ENCODE measurements at regions not wholly inside any gene's neighbourhood (a gene's known extent, or its start where the extent isn't known, plus 50 kb on each side); places are given as distances from the start of the nearest gene placed in this dataset.
A peak's percentile ranks its signal among the peaks of the same experiment; 100 is the strongest.

DNA sequence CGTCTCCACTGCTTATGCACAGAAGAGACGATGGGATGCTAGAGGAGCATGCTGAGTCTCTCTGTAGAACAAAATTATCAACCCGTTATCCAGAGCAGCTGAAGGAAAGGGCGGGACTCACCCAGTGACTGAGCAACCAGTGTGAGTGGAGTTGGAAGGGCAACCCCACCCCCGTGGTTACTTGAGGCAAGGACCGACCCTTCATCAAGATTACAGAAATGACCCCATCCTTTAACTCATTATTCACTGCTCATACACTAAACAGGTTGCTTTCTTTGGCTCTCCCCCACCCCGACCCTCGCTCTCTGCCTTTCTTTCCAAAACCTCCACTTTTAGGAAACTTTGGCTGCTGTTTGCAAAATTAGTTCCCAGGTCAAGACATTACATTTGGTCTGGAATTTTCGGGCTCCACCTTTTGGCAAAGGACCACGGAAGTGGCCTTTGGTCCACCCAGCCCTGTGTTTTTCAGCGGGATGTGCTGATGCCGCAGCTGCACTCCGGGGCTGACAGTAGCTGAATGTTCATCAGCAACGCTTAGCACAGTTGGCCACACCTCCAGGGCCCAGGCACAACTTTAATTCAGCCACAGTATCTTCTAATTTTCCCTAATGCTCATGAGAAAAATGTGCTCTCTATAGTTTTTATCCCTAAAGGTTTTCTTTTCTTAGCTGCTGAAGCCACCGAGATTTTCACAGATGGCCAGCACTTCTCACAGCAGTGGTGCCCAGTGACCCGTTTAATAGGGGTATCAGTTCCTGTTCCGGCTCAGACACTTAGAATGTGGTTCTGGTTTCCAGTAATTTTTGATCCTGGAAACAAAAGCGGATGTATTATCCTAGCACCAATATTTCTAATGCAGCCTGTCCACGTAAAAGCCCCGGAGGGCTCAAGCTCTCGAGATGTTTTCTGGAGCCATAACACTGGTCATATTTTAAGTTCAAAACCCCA lies 103.6 kb upstream of the NXT1 start:
- ATAC-seq, result no peak
- 59% methylated on average over 21 of the region's 21 CpGs for WGBS (ENCODE audit: missing lambda C conversion rate)
- ChIA-PET POLR2A (no interaction called here), CTCF (interaction anchor here (0.6 to 4.5 kb wide), 20 partner anchors 8 to 555 kb away, joined by 3 to 30 read pairs (median 6); no protein-coding TSS in a partner anchor)
- no peak for FAIRE-seq
- Histone ChIP-seq H3K4me1 (no peaks in the 10 kb centered on the region), H3K27ac (no peak overlapping the region), H3K9me3 (no peaks in the 10 kb centered on the region), H3K4me2 (no peak overlapping the region), H3K4me3 (no peak overlapping the region)
- DNase-seq (ENCODE audit: low read depth in 1 of 2, low spot score in 1 of 2), result no peak
- no peak for TF ChIP-seq HEYL (CRISPR knock-in tag; IDR thresholded peaks at IDR 0.05)
- no peak for TF ChIP-seq NPAS2 (CRISPR knock-in tag; IDR thresholded peaks at IDR 0.05; ENCODE audit: borderline replicate concordance)
- TF ChIP-seq, protein P1, sequence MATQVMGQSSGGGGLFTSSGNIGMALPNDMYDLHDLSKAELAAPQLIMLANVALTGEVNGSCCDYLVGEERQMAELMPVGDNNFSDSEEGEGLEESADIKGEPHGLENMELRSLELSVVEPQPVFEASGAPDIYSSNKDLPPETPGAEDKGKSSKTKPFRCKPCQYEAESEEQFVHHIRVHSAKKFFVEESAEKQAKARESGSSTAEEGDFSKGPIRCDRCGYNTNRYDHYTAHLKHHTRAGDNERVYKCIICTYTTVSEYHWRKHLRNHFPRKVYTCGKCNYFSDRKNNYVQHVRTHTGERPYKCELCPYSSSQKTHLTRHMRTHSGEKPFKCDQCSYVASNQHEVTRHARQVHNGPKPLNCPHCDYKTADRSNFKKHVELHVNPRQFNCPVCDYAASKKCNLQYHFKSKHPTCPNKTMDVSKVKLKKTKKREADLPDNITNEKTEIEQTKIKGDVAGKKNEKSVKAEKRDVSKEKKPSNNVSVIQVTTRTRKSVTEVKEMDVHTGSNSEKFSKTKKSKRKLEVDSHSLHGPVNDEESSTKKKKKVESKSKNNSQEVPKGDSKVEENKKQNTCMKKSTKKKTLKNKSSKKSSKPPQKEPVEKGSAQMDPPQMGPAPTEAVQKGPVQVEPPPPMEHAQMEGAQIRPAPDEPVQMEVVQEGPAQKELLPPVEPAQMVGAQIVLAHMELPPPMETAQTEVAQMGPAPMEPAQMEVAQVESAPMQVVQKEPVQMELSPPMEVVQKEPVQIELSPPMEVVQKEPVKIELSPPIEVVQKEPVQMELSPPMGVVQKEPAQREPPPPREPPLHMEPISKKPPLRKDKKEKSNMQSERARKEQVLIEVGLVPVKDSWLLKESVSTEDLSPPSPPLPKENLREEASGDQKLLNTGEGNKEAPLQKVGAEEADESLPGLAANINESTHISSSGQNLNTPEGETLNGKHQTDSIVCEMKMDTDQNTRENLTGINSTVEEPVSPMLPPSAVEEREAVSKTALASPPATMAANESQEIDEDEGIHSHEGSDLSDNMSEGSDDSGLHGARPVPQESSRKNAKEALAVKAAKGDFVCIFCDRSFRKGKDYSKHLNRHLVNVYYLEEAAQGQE (IDR thresholded peaks at IDR 0.05), result no peak
- no peak for TF ChIP-seq JUNB (IDR thresholded peaks at IDR 0.05)
- TF ChIP-seq, protein P2, sequence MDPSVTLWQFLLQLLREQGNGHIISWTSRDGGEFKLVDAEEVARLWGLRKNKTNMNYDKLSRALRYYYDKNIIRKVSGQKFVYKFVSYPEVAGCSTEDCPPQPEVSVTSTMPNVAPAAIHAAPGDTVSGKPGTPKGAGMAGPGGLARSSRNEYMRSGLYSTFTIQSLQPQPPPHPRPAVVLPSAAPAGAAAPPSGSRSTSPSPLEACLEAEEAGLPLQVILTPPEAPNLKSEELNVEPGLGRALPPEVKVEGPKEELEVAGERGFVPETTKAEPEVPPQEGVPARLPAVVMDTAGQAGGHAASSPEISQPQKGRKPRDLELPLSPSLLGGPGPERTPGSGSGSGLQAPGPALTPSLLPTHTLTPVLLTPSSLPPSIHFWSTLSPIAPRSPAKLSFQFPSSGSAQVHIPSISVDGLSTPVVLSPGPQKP (IDR thresholded peaks at IDR 0.05; ENCODE audit: low read depth, low read length), result no peak
- no peak for TF ChIP-seq CBX8 (IDR thresholded peaks at IDR 0.05)
- no peak for TF ChIP-seq TP53 (CRISPR knock-in tag; IDR thresholded peaks at IDR 0.05)
- TF ChIP-seq, protein P3, sequence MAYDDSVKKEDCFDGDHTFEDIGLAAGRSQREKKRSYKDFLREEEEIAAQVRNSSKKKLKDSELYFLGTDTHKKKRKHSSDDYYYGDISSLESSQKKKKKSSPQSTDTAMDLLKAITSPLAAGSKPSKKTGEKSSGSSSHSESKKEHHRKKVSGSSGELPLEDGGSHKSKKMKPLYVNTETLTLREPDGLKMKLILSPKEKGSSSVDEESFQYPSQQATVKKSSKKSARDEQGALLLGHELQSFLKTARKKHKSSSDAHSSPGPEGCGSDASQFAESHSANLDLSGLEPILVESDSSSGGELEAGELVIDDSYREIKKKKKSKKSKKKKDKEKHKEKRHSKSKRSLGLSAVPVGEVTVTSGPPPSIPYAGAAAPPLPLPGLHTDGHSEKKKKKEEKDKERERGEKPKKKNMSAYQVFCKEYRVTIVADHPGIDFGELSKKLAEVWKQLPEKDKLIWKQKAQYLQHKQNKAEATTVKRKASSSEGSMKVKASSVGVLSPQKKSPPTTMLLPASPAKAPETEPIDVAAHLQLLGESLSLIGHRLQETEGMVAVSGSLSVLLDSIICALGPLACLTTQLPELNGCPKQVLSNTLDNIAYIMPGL (CRISPR knock-in tag; IDR thresholded peaks at IDR 0.05; ENCODE audit: borderline replicate concordance), result no peak
- TF ChIP-seq ZNF302 (CRISPR knock-in tag; IDR thresholded peaks at IDR 0.05), result no peak
- no peak for TF ChIP-seq CHD4 (IDR thresholded peaks at IDR 0.05; ENCODE audit: borderline replicate concordance)
- TF ChIP-seq HOXB13 (CRISPR knock-in tag; IDR thresholded peaks at IDR 0.05; ENCODE audit: low read depth), result no peak

DNA sequence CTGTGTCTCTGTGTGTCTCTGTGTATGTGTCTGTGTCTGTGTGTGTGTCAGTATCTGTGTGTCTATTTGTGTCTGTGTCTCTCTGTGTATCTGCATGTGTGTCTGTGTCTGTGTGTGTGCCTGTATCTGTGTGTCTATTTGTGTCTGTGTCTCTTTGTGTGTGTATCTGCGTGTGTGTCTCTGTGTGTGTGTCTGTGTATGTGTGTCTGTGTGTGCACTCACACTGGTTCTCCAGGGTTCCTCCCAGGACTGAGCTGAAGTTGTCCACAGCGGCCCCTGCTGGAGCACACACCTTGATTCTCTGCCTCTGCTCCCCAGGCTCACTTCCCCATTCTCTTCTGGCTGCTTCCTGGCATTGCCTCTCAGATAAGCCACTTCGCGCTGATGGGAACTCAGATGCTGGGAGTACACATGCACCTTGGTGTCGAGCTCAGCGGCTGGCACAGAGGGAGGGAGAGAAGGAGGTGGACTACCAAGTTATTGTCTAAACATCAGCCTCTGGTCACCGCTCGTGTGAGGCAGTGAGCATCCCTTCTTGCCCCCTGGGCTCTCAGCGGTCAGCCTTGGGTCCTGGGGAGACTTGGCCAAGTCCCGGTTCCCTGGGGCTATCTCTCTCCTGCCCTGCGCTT lies 104.9 kb upstream of the NXT1 start:
- H3K27ac ChIP-seq, result peak overlapping the region in 1 of 2 experiments; percentile 34; a peak in 1 of 6 replicates
- H3K4me1 ChIP-seq, result no peaks in the 10 kb centered on the region
- TF ChIP-seq, protein P4, sequence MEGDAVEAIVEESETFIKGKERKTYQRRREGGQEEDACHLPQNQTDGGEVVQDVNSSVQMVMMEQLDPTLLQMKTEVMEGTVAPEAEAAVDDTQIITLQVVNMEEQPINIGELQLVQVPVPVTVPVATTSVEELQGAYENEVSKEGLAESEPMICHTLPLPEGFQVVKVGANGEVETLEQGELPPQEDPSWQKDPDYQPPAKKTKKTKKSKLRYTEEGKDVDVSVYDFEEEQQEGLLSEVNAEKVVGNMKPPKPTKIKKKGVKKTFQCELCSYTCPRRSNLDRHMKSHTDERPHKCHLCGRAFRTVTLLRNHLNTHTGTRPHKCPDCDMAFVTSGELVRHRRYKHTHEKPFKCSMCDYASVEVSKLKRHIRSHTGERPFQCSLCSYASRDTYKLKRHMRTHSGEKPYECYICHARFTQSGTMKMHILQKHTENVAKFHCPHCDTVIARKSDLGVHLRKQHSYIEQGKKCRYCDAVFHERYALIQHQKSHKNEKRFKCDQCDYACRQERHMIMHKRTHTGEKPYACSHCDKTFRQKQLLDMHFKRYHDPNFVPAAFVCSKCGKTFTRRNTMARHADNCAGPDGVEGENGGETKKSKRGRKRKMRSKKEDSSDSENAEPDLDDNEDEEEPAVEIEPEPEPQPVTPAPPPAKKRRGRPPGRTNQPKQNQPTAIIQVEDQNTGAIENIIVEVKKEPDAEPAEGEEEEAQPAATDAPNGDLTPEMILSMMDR (IDR thresholded peaks at IDR 0.05), result peak; percentile 71
- no peak for TF ChIP-seq RCOR1 (IDR thresholded peaks at IDR 0.05; ENCODE audit: low read depth, low read length)
- TF ChIP-seq, protein P5, sequence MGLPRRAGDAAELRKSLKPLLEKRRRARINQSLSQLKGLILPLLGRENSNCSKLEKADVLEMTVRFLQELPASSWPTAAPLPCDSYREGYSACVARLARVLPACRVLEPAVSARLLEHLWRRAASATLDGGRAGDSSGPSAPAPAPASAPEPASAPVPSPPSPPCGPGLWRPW (IDR thresholded peaks at IDR 0.05), result no peak
- TF ChIP-seq SMC3 (IDR thresholded peaks at IDR 0.05), result peak; percentile 74
- no peak for TF ChIP-seq JUNB (IDR thresholded peaks at IDR 0.05)
- no peak for TF ChIP-seq CBX8 (IDR thresholded peaks at IDR 0.05)
- TF ChIP-seq HOXB13 (CRISPR knock-in tag; IDR thresholded peaks at IDR 0.05; ENCODE audit: low read depth), result no peak
- TF ChIP-seq HOXA7 (CRISPR knock-in tag; IDR thresholded peaks at IDR 0.05), result no peak
- TF ChIP-seq RAD21 (conservative IDR thresholded peaks at IDR 0.05 in 1 of 2, IDR thresholded peaks at IDR 0.05 in 1 of 2), result peak; percentile 63 to 64
- ATAC-seq (peak; percentile 93 to 98), DNase-seq (ENCODE audit: low read depth in 1 of 2, low spot score in 1 of 2) (peak; percentile 65 to 75), FAIRE-seq (no peak)
- ChIA-PET CTCF (interaction anchor here (0.6 to 4.5 kb wide), 45 partner anchors 8 to 659 kb away, joined by 3 to 30 read pairs (median 3); no protein-coding TSS in a partner anchor), POLR2A (no interaction called here)
- no peak overlapping the region for H3K4me2 ChIP-seq
- no peaks in the 10 kb centered on the region for H3K9me3 ChIP-seq
- no peak overlapping the region for H3K4me3 ChIP-seq
- 32% methylated on average over 11 of the region's 11 CpGs for WGBS (ENCODE audit: missing lambda C conversion rate)
